G401.6 (cell line): ENCODE measurements at regions not wholly inside any gene's neighbourhood (a gene's known extent, or its start where the extent isn't known, plus 50 kb on each side); places are given as distances from the start of the nearest gene placed in this dataset.
"Not testable (repeated sequence)": the region's sequence is repeated elsewhere in the genome, so short reads cannot be mapped to it uniquely, and the experiment has no call there.

Source experiments
- FAIRE-seq: peaks from 2 replicates; lab custom pipeline; 2012; peaks lifted over from hg19 to GRCh38; lab: Jason Lieb, UNC

GRCh38 chr2:111504571-111504942 is 379.4 kb downstream of the ANAPC1 start:
- not testable (repeated sequence) for FAIRE-seq

- FAIRE-seq: not testable (repeated sequence)
These were observed 378.7 kb downstream of the ANAPC1 start for GRCh38 chr2:111505267-111505666.

GRCh38 chr2:111506936-111507335 is 377.1 kb downstream of the ANAPC1 start:
- not testable (repeated sequence) for FAIRE-seq

- not testable (repeated sequence) for FAIRE-seq
These were observed 374.6 kb downstream of the ANAPC1 start for GRCh38 chr2:111509225-111509869.

GRCh38 chr2:111510384-111510783 is 373.6 kb downstream of the ANAPC1 start:
- not testable (repeated sequence) for FAIRE-seq

- FAIRE-seq: not testable (repeated sequence)
These were observed 372.9 kb downstream of the ANAPC1 start for GRCh38 chr2:111511062-111511461.

- FAIRE-seq: not testable (repeated sequence)
These were observed 371.6 kb downstream of the ANAPC1 start for GRCh38 chr2:111512378-111512777.

- not testable (repeated sequence) for FAIRE-seq
These were observed 369.9 kb downstream of the ANAPC1 start for GRCh38 chr2:111514138-111514537.

GRCh38 chr2:111517050-111517720 is 366.8 kb downstream of the ANAPC1 start:
- not testable (repeated sequence) for FAIRE-seq

- not testable (repeated sequence) for FAIRE-seq
These were observed 366.3 kb downstream of the ANAPC1 start for GRCh38 chr2:111517721-111518053.

- no peak for FAIRE-seq
These were observed 364.9 kb downstream of the ANAPC1 start for GRCh38 chr2:111519071-111519470.

- no peak for FAIRE-seq
These were observed 361.7 kb downstream of the ANAPC1 start for GRCh38 chr2:111522231-111522768.

GRCh38 chr2:111523009-111523408 is 361.0 kb downstream of the ANAPC1 start:
- no peak for FAIRE-seq

GRCh38 chr2:111525026-111525425 is 359.0 kb downstream of the ANAPC1 start:
- FAIRE-seq: not testable (repeated sequence)

GRCh38 chr2:111526041-111526639 is 357.9 kb downstream of the ANAPC1 start:
- FAIRE-seq: not testable (repeated sequence)

- FAIRE-seq: not testable (repeated sequence)
These were observed 356.1 kb downstream of the ANAPC1 start for GRCh38 chr2:111527707-111528400.

- FAIRE-seq: not testable (repeated sequence)
These were observed 355.0 kb downstream of the ANAPC1 start for GRCh38 chr2:111529022-111529421.

- FAIRE-seq: not testable (repeated sequence)
These were observed 353.6 kb downstream of the ANAPC1 start for GRCh38 chr2:111530239-111530965.

GRCh38 chr2:111532682-111533556 is 351.1 kb downstream of the ANAPC1 start:
- FAIRE-seq: not testable (repeated sequence)

GRCh38 chr2:111533557-111534247 is 350.3 kb downstream of the ANAPC1 start:
- not testable (repeated sequence) for FAIRE-seq
